Colon (tissue), 2 donors: ENCODE measurements at regions not wholly inside any gene's neighbourhood (a gene's known extent, or its start where the extent isn't known, plus 50 kb on each side); places are given as distances from the start of the nearest gene placed in this dataset.

ENCODE experiments used
- FAIRE-seq: peaks from 2 replicates; lab custom pipeline; 2012; peaks lifted over from hg19 to GRCh38; lab: Jason Lieb, UNC
- donor health status: control.
- donor health status: control.

- FAIRE-seq: no peak
Measured at GRCh38 chr5:74316064-74316603, 324.4 kb downstream of the ENC1 start.

- FAIRE-seq: no peak
Measured at GRCh38 chr5:74314906-74315305, 325.6 kb downstream of the ENC1 start.

- FAIRE-seq: no peak
Measured at GRCh38 chr5:74313896-74314295, 326.6 kb downstream of the ENC1 start.

- no peak for FAIRE-seq
Measured at GRCh38 chr5:74312746-74313145, 327.8 kb downstream of the ENC1 start.

GRCh38 chr5:74311961-74312360, 328.6 kb downstream of the ENC1 start:
- no peak for FAIRE-seq

- FAIRE-seq: no peak
Measured at GRCh38 chr5:74310997-74311930, 329.3 kb downstream of the ENC1 start.

- FAIRE-seq: no peak
Measured at GRCh38 chr5:74310386-74310785, 330.1 kb downstream of the ENC1 start.

- no peak for FAIRE-seq
Measured at GRCh38 chr5:74309050-74309449, 331.5 kb downstream of the ENC1 start.

- no peak for FAIRE-seq
Measured at GRCh38 chr5:74306845-74307244, 333.7 kb downstream of the ENC1 start.

GRCh38 chr5:74304536-74304935, 336.0 kb downstream of the ENC1 start:
- FAIRE-seq: no peak

- no peak for FAIRE-seq
Measured at GRCh38 chr5:74303578-74303977, 336.9 kb downstream of the ENC1 start.

GRCh38 chr5:74301576-74301975, 339.0 kb downstream of the ENC1 start:
- FAIRE-seq: no peak

GRCh38 chr5:74300808-74301389, 339.6 kb downstream of the ENC1 start:
- no peak for FAIRE-seq

GRCh38 chr5:74299833-74300232, 340.7 kb downstream of the ENC1 start:
- no peak for FAIRE-seq

- FAIRE-seq: no peak
Measured at GRCh38 chr5:74296685-74297408, 343.7 kb downstream of the ENC1 start.

GRCh38 chr5:74295676-74296075, 344.9 kb downstream of the ENC1 start:
- FAIRE-seq: no peak

GRCh38 chr5:74295141-74295540, 345.4 kb downstream of the ENC1 start:
- no peak for FAIRE-seq

- no peak for FAIRE-seq
Measured at GRCh38 chr5:74294231-74294705, 346.3 kb downstream of the ENC1 start.

- no peak for FAIRE-seq
Measured at GRCh38 chr5:74293182-74293581, 347.3 kb downstream of the ENC1 start.

- FAIRE-seq: no peak
Measured at GRCh38 chr5:74290634-74291241, 349.8 kb downstream of the ENC1 start.

- no peak for FAIRE-seq
Measured at GRCh38 chr5:74289691-74290090, 350.8 kb downstream of the ENC1 start.

- no peak for FAIRE-seq
Measured at GRCh38 chr5:74289238-74289637, 351.3 kb downstream of the ENC1 start.
